Liver (tissue), 3 donors: ENCODE measurements at regions not wholly inside any gene's neighbourhood (a gene's known extent, or its start where the extent isn't known, plus 50 kb on each side); places are given as distances from the start of the nearest gene placed in this dataset.

Source experiments
- CTCF ChIP-seq: fragments of 150-350 bp; IDR thresholded peaks from 2 replicates; pipeline ENCODE4 v1.5.1; 2017; ENCODE audit warnings: improper control_type of control experiment, low read depth, low read length; ENCODE audit not compliant: missing input control
- GABPA ChIP-seq, 2 donors: IDR thresholded peaks in 1 of 2; conservative IDR thresholded peaks in 1 of 2; 2 replicates each; pipeline ENCODE4 v1.6.1; 2016; ENCODE audit warnings: antibody characterized with exemption in 2 of 2, mild to moderate bottlenecking in 1 of 2, moderate library complexity in 1 of 2
- NR2F2 ChIP-seq: IDR thresholded peaks from 2 replicates; pipeline ENCODE4 v1.6.1; 2016; ENCODE audit warnings: antibody characterized with exemption
- RAD21 ChIP-seq, 2 donors: IDR thresholded peaks; 2 replicates each; pipeline ENCODE4 v1.6.1; 2016; ENCODE audit warnings: antibody characterized with exemption in 2 of 2, mild to moderate bottlenecking in 2 of 2
- SP1 ChIP-seq: IDR thresholded peaks from 2 replicates; pipeline ENCODE4 v1.6.1; 2018; ENCODE audit warnings: antibody characterized with exemption, mild to moderate bottlenecking
- YY1 ChIP-seq: IDR thresholded peaks from 2 replicates; pipeline ENCODE4 v1.6.1; 2016; ENCODE audit warnings: antibody characterized with exemption, mild to moderate bottlenecking
- TF ChIP-seq, protein P1 (sequence below): IDR thresholded peaks from 2 replicates; pipeline ENCODE4 v1.6.1; 2016; ENCODE audit warnings: antibody characterized with exemption, mild to moderate bottlenecking
- TF ChIP-seq, protein P2 (sequence below): IDR thresholded peaks from 2 replicates; pipeline ENCODE4 v1.6.1; 2016; ENCODE audit warnings: antibody characterized with exemption
- donor health status: healthy.
- donor health status: healthy.

- TF ChIP-seq YY1 = no peak
- TF ChIP-seq CTCF = no peak
- TF ChIP-seq, protein P1, sequence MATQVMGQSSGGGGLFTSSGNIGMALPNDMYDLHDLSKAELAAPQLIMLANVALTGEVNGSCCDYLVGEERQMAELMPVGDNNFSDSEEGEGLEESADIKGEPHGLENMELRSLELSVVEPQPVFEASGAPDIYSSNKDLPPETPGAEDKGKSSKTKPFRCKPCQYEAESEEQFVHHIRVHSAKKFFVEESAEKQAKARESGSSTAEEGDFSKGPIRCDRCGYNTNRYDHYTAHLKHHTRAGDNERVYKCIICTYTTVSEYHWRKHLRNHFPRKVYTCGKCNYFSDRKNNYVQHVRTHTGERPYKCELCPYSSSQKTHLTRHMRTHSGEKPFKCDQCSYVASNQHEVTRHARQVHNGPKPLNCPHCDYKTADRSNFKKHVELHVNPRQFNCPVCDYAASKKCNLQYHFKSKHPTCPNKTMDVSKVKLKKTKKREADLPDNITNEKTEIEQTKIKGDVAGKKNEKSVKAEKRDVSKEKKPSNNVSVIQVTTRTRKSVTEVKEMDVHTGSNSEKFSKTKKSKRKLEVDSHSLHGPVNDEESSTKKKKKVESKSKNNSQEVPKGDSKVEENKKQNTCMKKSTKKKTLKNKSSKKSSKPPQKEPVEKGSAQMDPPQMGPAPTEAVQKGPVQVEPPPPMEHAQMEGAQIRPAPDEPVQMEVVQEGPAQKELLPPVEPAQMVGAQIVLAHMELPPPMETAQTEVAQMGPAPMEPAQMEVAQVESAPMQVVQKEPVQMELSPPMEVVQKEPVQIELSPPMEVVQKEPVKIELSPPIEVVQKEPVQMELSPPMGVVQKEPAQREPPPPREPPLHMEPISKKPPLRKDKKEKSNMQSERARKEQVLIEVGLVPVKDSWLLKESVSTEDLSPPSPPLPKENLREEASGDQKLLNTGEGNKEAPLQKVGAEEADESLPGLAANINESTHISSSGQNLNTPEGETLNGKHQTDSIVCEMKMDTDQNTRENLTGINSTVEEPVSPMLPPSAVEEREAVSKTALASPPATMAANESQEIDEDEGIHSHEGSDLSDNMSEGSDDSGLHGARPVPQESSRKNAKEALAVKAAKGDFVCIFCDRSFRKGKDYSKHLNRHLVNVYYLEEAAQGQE = no peak
- TF ChIP-seq, protein P2, sequence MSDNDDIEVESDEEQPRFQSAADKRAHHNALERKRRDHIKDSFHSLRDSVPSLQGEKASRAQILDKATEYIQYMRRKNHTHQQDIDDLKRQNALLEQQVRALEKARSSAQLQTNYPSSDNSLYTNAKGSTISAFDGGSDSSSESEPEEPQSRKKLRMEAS = no peak
- no peak for TF ChIP-seq NR2F2
- no peak for TF ChIP-seq RAD21 (IDR thresholded peaks at IDR 0.05)
- no peak for TF ChIP-seq SP1
- TF ChIP-seq GABPA (IDR thresholded peaks at IDR 0.05 in 1 of 2, conservative IDR thresholded peaks at IDR 0.05 in 1 of 2) = no peak
Measured at GRCh38 chr2:15714002-15714401, 122.3 kb downstream of the DDX1 start.
